HUES48 (cell line): ENCODE measurements at regions not wholly inside any gene's neighbourhood (a gene's known extent, or its start where the extent isn't known, plus 50 kb on each side); places are given as distances from the start of the nearest gene placed in this dataset.
"Not testable (repeated sequence)": the region's sequence is repeated elsewhere in the genome, so short reads cannot be mapped to it uniquely, and the experiment has no call there.

Source experiments
- H3K27ac ChIP-seq: one replicate; pipeline ENCODE4 v1.7.0; 2013; ENCODE audit warnings: low read depth, low read length, inconsistent platforms
- H3K27me3 ChIP-seq: 2 replicates; pipeline ENCODE4 v1.6.1; 2013; ENCODE audit warnings: mild to moderate bottlenecking, low read length; ENCODE audit not compliant: control insufficient read depth, insufficient read depth
- H3K36me3 ChIP-seq: 2 replicates; pipeline ENCODE4 v1.6.1; 2013; ENCODE audit warnings: low read length; ENCODE audit not compliant: control insufficient read depth, insufficient read depth
- H3K4me1 ChIP-seq: 2 replicates; pipeline ENCODE4 v1.6.1; 2013; ENCODE audit warnings: mild to moderate bottlenecking, low read length; ENCODE audit not compliant: control insufficient read depth, insufficient read depth
- H3K4me3 ChIP-seq: 2 replicates; pipeline ENCODE4 v1.5.1; 2013; ENCODE audit warnings: mild to moderate bottlenecking, low read depth, low read length
- H3K9ac ChIP-seq: 2 replicates; pipeline ENCODE4 v1.6.1; 2013; ENCODE audit warnings: mild to moderate bottlenecking, low read depth, low read length, moderate library complexity
- H3K9me3 ChIP-seq: 2 replicates; pipeline ENCODE4 v1.6.1; 2013; ENCODE audit warnings: low read length; ENCODE audit not compliant: control insufficient read depth, insufficient read depth

DNA sequence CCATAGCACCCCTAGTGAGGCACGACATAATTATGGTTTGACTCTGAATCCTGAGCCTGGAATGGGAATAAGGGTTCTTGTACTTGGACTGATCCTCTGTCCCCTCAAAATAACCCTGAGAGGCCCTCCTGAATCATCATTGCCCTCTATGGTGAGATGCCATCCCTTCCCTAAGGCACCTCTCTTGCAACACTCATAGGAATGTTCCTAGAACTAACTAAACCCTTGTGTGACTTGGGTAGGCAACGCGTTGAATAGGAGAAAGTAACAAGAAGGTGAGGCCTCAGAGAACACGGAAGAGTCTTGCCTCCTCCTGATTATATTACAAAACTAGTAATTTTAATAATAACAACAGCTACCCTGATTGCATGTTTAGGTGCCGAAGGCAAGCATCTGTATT is 189.1 kb upstream of the ANKFN1 start:
- H3K4me1 ChIP-seq, result peaks cover 2% of the 10 kb centered on the region; the same call in 1 of the 2 replicates
- no peaks in the 10 kb centered on the region for H3K27me3 ChIP-seq

DNA sequence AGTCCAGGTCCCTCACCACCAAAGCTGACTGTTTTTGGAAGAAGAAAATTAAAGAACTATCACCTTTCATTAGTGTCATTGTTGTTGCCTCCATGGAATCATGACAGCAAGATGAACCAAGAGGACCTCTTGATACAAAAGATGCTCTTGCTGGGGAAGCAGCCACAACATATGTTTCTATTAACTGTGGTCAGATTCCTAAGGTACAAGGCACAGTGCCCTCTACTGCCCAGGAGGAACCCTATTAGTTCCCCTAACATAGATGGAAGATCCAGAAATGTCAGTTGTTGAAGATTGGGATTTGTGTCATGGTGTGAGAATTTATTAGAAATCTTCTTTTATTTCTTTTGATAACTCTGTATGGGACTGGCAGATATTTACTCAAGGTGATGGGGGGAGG is 188.2 kb upstream of the ANKFN1 start:
- H3K27ac ChIP-seq, result no peak overlapping the region
- no peak overlapping the region for H3K9ac ChIP-seq
- H3K9me3 ChIP-seq, result no peaks in the 10 kb centered on the region
- H3K4me1 ChIP-seq, result peaks cover 11% of the 10 kb centered on the region
- no peaks in the 10 kb centered on the region for H3K27me3 ChIP-seq
- H3K4me3 ChIP-seq, result no peak overlapping the region
- H3K36me3 ChIP-seq, result no peaks in the 10 kb centered on the region

More for the DNA sequence above, 189.1 kb upstream of the ANKFN1 start:
- no peak overlapping the region for H3K27ac ChIP-seq
- H3K9ac ChIP-seq, result no peak overlapping the region
- H3K36me3 ChIP-seq, result no peaks in the 10 kb centered on the region
- no peak overlapping the region for H3K4me3 ChIP-seq
- H3K9me3 ChIP-seq, result no peaks in the 10 kb centered on the region

DNA sequence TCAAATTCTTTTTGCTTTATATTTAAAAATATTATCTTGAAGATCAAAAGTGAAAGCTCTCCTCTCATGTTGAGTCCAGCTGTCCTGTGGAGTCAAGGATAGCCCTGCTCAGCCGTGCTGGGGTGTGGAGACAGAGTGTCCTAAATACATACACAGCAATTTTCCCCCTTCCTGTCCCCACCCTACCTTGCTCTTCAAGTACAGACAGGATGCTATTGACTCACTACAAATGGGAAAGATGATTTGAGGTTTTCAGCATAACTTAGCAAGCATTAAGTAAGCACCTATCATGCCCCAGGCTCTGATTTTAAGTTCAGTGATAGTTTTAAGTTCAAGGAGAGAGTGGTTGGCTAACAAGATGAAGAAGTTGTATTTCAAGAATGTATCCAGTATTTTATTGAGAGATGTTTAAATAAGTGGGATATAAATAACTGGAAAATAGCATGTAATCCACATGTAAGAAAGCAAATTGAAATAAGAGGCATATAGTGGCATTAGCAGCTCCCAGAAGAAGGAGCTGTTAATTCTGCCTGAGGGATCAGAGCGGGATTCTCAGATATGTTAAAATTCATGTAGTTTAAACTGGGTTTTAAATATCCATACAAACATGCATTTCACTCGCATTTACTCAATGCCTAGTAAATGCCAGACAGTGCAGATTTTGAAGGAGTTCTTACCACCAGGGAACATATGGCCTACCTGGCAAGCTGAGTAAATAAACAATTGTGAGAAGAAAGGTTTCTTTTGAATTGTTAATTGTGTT is 183.5 kb upstream of the ANKFN1 start:
- H3K4me1 ChIP-seq, result peaks cover 15% of the 10 kb centered on the region
- H3K27me3 ChIP-seq, result no peaks in the 10 kb centered on the region
- no peak overlapping the region for H3K27ac ChIP-seq
- H3K9ac ChIP-seq, result no peak overlapping the region
- no peaks in the 10 kb centered on the region for H3K9me3 ChIP-seq
- H3K36me3 ChIP-seq, result no peaks in the 10 kb centered on the region
- H3K4me3 ChIP-seq, result peak overlapping the region; percentile 27; the same call in 1 of the 2 replicates

DNA sequence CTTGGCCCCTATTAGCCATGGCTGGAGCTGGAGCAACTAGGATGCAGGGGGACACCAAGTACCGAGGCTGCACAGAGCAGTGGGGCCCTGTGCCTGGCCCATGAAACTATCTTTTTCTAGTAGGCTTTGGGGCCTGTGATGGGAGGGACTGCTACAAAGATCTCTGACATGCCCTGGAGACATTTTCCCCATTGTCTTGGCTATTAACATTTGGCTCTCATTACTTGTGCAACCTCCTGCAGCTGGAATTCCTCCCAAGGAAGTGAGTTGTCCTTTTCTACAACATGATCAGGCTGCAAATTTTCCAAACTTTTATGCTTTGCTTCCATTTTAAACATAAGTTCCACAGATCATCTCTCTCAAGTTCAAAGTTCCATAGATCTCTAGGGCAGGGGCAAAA is 174.7 kb upstream of the ANKFN1 start:
- no peak overlapping the region for H3K9ac ChIP-seq
- no peaks in the 10 kb centered on the region for H3K36me3 ChIP-seq

DNA sequence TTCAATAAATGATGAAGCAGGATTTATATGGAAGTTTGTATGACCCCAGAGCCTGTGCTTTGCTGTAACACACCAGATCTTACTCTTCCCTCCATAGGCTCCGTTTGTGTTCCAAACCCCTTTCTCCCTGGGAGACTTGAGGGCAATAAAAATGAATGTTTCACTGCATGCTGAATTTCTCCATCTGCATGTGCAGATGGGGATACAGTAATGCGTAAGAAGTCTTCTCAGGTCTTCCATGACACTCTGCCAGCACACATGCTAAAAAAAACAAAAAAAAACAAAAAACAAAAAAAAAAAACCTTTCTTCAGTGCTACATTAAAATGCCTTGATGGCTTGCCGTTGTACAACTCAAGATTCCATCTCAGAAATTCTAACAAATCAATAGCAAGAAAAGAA is 170.2 kb upstream of the ANKFN1 start:
- no peaks in the 10 kb centered on the region for H3K27me3 ChIP-seq
- H3K36me3 ChIP-seq, result no peaks in the 10 kb centered on the region
- peaks cover under 1% of the 10 kb centered on the region; the same call in 1 of the 2 replicates for H3K9me3 ChIP-seq
- H3K4me3 ChIP-seq, result no peak overlapping the region
- H3K4me1 ChIP-seq, result no peaks in the 10 kb centered on the region
- H3K9ac ChIP-seq, result no peak overlapping the region
- no peak overlapping the region for H3K27ac ChIP-seq

More for the DNA sequence above, 174.7 kb upstream of the ANKFN1 start:
- Histone ChIP-seq H3K27me3 (no peaks in the 10 kb centered on the region), H3K4me3 (no peak overlapping the region), H3K4me1 (no peaks in the 10 kb centered on the region), H3K27ac (no peak overlapping the region), H3K9me3 (peaks cover 3% of the 10 kb centered on the region; the same call in 1 of the 2 replicates)

DNA sequence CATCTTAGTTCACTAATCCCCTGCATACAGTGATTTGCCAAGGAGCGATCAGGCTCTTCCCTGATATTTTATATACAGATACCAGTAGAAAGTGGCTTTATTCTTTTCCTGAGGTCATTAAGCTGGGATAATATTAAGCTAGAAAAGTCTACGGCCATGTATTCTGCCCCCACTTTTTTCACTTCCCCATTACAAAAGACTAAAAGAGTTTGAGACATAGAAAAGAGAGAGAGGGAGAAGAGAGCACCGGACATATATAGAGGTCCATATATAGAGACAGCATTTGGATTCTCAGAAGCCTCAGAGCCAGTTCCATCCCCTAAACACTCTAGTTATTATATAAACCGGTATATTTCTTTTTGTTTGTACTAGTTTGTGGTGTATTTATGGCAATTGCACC is 166.5 kb upstream of the ANKFN1 start:
- Histone ChIP-seq H3K9me3 (0 out of 2 replicates have a peak, but pooled peaks cover 8% of the 10 kb centered on the region), H3K4me3 (no peak overlapping the region), H3K36me3 (no peaks in the 10 kb centered on the region), H3K27me3 (no peaks in the 10 kb centered on the region), H3K27ac (no peak overlapping the region), H3K9ac (no peak overlapping the region), H3K4me1 (peaks cover 10% of the 10 kb centered on the region; the same call in 1 of the 2 replicates)

DNA sequence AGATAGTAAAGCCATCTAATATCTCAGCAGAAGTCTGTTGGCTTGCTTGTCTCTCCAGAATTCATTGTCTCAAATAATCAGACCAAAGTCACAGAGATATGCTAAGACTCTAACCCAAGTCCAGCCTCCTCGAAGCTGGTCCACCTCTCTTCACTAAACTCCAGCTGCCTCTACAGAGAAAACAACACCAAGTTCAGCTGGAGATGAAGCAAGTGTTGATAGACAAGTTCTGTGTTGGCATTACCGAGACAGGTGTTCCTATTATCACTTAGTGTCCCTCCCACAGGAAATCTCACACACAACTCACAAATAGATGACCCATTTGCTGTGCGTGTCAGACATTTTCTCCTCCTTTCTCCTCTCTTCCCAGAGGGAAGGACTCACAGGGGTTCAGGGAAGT is 164.4 kb upstream of the ANKFN1 start:
- Histone ChIP-seq H3K4me1 (peaks cover 10% of the 10 kb centered on the region; the same call in 1 of the 2 replicates), H3K9ac (no peak overlapping the region), H3K4me3 (no peak overlapping the region), H3K9me3 (peaks cover 20% of the 10 kb centered on the region), H3K27me3 (no peaks in the 10 kb centered on the region), H3K36me3 (no peaks in the 10 kb centered on the region), H3K27ac (no peak overlapping the region)

DNA sequence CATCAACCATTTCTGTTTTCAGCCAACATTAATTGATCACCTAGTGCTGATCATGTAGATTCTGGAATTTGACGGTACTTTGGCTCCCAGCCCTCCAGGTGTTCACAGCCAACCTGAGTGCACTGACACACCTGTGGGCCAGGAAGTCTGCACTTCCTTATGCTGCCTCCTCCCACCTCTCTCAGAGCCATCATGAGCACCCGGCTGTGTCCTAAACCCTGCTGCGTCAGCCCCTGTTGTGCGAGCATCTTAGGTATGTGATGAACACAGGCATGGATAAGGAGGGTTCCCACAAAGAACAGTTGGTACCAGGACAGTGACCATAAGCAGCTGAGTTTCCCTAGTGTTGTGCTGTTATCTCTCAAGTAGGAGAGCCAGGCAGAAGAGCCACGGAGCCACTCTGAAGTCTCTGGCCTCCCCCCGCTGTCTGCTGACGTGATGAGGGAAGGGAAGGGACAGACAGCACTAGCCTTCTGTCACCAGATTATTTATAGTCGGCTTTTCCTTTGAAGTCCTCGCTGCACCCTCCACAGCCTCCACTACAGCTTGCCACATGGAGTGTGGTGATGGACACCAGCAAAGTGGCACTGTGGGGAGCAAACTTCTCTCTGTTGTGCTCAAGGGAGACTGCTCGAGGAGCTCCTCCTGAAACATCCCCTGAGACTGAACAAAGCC is 162.8 kb upstream of the ANKFN1 start:
- no peak overlapping the region for H3K4me3 ChIP-seq
- H3K27me3 ChIP-seq, result no peaks in the 10 kb centered on the region
- H3K9me3 ChIP-seq, result peaks cover 20% of the 10 kb centered on the region

DNA sequence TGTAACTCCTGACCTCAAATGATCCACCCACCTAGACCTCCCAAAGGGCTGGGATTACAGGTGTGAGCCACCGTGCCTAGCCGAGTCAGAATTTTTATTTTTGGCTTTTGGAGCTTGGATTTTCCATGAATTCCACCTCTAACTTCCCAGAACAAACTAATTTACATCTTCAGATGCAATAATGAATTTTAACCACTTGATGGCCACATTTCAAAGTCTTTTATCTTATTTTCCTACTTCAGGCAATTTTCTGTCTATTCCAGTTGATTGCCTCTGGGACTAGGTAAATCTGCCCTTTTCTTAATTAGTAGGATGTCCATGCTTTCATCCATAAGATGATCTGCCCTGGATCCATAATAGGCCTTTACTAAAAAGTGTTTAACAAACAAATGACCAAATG is 156.4 kb upstream of the ANKFN1 start:
- no peaks in the 10 kb centered on the region for H3K4me1 ChIP-seq
- no peaks in the 10 kb centered on the region for H3K36me3 ChIP-seq
- peaks cover 21% of the 10 kb centered on the region for H3K9me3 ChIP-seq
- no peaks in the 10 kb centered on the region for H3K27me3 ChIP-seq
- H3K9ac ChIP-seq, result no peak overlapping the region
- H3K4me3 ChIP-seq, result no peak overlapping the region
- no peak overlapping the region for H3K27ac ChIP-seq

More for the DNA sequence above, 162.8 kb upstream of the ANKFN1 start:
- Histone ChIP-seq H3K27ac (no peak overlapping the region), H3K4me1 (peaks cover 10% of the 10 kb centered on the region; the same call in 1 of the 2 replicates), H3K36me3 (no peaks in the 10 kb centered on the region), H3K9ac (no peak overlapping the region)

DNA sequence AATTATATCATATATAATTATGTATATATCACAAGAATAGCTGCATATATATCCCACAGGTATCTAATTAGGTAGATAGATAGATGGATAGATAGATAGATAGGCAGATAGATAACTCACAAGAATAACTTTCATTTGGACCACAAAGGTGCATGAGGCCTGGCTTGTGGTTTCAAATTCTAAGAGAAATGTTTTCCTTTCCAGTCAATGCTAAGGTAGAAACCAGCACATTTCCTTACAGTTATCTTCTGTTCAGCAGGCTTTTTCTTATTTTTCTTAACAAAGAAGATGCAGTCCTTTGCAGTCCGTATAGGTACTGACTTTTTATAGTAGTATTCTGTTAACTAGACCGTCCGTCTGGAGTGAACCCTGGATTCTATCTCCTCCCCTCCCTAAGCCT is 152.9 kb upstream of the ANKFN1 start:
- Histone ChIP-seq H3K36me3 (no peaks in the 10 kb centered on the region), H3K4me3 (no peak overlapping the region), H3K9ac (no peak overlapping the region), H3K9me3 (peaks cover 13% of the 10 kb centered on the region), H3K27me3 (no peaks in the 10 kb centered on the region), H3K4me1 (no peaks in the 10 kb centered on the region), H3K27ac (no peak overlapping the region)

DNA sequence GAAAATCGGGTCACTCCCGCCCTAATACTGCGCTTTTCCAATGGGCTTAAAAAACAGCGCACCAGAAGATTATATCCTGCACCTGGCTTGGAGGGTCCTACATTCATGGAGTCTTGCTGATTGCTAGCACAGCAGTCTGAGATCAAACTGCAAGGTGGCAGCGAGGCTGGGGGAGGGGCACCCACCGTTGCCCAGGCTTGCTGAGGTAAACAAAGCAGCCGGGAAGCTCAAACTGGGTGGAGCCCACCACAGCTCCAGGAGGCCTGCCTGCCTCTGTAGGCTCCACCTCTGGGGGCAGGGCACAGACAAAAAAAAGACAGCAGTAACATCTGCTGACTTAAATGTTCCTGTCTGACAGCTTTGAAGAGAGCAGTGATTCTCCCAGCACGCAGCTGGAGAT is 150.6 kb upstream of the ANKFN1 start:
- H3K27me3 ChIP-seq, H3K4me1 ChIP-seq, H3K36me3 ChIP-seq, H3K27ac ChIP-seq, H3K4me3 ChIP-seq, H3K9ac ChIP-seq: not testable (repeated sequence)
- H3K9me3 ChIP-seq, result peaks cover 13% of the 10 kb centered on the region
